HG02981 (cell line): ENCODE measurements at regions not wholly inside any gene's neighbourhood (a gene's known extent, or its start where the extent isn't known, plus 50 kb on each side); places are given as distances from the start of the nearest gene placed in this dataset.

Experiments used
- ATAC-seq: cut with Tn5 transposase; IDR thresholded peaks from one replicate; pipeline ENCODE4 v1.9.1; 2021; ENCODE audit warnings: mild to moderate bottlenecking, moderate library complexity; ENCODE audit not compliant: unreplicated experiment

DNA sequence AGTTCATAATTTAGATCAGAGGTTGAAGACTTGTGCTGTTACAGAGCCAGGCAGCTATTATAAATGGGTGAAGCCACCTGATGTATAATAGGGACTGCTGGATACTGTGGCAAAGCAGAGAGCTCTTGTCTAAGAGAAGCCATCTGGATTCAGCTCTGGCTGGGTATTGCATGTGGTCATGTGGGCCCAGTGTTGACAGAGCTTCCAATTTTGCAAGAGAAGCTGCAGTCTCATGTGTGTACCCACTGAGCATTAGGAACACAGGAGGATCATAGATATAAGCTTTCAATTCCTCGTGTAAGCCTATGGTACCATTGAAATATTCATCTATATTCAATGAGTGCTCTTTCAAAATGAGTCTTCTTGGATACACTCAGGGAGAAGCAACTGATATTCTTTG lies 303.9 kb upstream of the SLCO3A1 start:
- no peak for ATAC-seq

DNA sequence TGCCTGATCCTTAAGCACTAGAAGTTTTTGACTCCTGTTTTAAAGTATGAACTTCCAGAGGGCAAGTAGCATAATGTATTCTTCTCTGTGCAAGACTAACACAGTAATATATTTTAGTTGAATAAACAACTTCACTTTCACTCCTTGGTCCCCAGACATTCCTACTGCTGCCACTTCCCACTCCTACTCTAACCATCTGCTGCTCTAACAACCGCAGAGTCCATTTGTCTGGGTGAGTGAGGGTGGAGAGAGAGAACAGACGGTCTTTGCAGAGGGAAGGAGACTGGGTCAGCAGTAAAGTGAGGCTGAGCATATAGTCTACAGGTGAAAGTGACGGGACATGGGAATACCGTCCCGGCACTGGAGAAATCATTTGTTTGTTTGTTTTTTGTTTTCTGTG lies 301.0 kb upstream of the SLCO3A1 start:
- ATAC-seq, result no peak

GRCh38 chr15:91553196-91553854 lies 300.2 kb upstream of the SLCO3A1 start:
- ATAC-seq, result no peak

GRCh38 chr15:91555312-91555711 lies 298.2 kb upstream of the SLCO3A1 start:
- no peak for ATAC-seq

- ATAC-seq, result no peak
Measured at GRCh38 chr15:91556926-91557325, 296.6 kb upstream of the SLCO3A1 start.

GRCh38 chr15:91559066-91559465 lies 294.4 kb upstream of the SLCO3A1 start:
- no peak for ATAC-seq

DNA sequence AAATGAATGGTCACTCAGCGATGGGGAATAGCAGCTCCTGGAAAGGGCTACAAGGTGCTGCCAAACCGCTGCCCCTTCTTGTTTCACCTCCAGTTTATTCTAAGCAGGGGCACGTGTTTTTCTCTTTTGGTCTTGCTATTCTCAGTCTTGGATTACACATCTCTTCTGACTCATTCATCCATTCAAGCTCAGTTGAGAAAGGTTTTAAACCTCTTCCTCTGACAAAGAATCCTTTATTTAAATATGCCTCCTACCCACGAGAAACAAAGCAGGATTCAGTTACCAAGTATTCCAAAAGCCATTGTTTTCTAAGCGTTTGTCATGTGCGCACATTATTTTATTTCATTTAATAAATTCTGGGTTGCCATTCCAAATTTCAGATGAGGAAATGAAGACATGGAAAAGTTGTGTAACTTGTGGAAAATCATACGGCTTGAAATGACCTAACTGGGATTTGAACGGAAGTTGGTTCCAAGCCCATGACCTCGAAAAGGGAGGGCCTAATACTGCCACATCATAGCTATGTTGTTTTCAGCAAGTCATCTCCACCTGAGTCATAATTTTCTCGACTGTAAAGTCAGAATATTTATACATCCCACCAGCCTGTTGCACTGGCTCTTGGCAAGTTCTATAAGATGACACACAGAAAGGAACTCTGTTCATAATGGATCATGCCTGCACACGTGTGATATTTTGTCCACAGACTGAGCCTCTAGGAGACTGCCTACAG lies 292.0 kb upstream of the SLCO3A1 start:
- ATAC-seq, result no peak

- ATAC-seq, result no peak
Measured at GRCh38 chr15:91562698-91563097, 290.8 kb upstream of the SLCO3A1 start.

DNA sequence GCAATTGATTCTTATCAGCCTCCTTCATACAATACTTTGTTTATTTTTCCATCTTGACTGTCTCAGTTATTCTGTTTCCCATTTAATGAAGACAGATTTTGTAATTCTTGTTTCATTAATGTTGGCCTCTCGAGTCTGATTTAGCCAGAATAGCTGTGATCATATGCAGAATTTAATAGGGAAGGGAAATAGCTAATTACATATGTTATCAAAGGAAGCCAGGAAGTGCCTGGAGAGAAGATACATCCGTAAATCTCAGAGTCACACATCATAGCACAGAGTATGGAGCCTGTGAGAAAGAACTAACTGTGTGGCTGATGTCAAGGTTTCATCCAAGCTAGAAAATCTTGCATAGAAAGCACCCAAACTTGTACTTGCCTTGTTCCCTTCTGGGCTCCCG lies 288.9 kb upstream of the SLCO3A1 start:
- no peak for ATAC-seq

- ATAC-seq, result no peak
Measured at GRCh38 chr15:91566141-91566540, 287.4 kb upstream of the SLCO3A1 start.

DNA sequence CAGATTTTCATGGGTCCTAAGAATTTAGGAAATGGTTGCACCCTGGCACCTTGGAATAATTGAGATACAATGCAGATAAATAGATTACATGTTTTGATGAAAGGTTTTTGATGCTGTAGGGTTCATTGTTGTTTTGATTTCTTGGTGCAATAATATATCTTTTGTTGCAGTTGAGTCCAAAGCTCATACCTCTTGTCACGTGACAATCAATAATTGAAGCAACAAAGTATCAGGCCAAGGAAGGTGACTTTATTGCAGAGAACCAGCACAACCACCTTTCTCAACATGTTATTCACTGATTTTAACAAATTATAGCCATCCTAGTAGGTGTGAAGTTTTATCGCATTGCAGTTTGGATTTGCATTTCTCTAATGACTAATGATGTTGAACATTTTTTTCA lies 285.5 kb upstream of the SLCO3A1 start:
- ATAC-seq, result no peak

- no peak for ATAC-seq
Measured at GRCh38 chr15:91572110-91572509, 281.4 kb upstream of the SLCO3A1 start.

- no peak for ATAC-seq
Measured at GRCh38 chr15:91576096-91576495, 277.4 kb upstream of the SLCO3A1 start.

DNA sequence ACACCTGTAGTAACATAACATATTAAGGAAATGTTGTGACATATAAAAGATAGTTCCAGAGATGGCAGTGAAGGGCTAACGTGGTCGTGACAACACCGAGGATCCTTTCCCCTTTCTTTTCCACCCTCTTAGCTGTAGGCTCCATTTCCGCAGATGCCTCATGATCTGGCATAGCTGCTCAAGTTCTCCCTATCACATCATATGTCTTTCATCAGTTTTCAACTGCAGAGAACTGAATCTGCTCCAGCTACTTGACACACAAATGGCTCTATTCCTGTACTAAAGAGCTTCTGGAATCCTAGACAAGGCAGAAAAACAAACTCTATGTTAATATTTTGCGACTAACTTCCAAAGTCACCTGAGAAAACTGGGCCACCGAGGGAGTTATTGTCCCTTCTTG lies 275.0 kb upstream of the SLCO3A1 start:
- no peak for ATAC-seq

GRCh38 chr15:91584895-91585294 lies 268.6 kb upstream of the SLCO3A1 start:
- no peak for ATAC-seq

DNA sequence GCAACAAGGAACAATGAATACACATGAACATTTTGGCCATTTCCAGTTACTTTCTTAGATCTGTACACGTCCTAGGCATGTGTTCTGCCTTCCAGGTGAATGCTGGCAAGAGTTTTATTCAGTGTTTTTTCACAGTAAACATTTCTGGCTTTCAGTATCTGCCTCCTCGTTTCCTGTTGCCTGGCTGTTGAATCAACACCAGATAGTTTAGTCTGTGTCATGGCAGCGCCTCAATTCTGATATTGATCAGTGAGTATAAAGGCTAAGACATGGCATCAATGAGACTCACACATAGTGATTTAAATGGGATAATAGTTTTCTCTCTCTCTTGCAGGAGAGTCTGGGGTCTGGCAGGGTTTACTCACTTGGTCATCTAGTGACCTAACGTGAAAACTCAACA lies 266.9 kb upstream of the SLCO3A1 start:
- no peak for ATAC-seq

DNA sequence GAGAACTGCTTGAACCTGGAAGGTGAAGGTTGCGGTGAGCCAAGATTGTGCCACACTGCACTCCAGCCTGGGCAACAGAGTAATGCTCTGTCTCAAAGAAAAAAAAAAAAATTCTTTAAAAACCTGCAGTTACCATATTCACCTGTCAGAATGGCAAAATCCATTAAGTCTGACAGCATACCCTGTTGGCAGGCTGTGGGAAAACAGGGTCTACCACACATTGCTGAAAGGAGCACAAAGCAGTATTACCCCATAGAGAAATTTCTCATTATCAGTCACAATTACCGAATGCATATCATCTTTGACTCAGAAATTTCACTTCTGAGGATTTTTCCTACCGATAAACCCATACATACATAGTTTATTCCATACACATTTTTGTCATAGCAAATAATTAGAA lies 264.1 kb upstream of the SLCO3A1 start:
- no peak for ATAC-seq

GRCh38 chr15:91592567-91592966 lies 260.9 kb upstream of the SLCO3A1 start:
- ATAC-seq, result no peak

DNA sequence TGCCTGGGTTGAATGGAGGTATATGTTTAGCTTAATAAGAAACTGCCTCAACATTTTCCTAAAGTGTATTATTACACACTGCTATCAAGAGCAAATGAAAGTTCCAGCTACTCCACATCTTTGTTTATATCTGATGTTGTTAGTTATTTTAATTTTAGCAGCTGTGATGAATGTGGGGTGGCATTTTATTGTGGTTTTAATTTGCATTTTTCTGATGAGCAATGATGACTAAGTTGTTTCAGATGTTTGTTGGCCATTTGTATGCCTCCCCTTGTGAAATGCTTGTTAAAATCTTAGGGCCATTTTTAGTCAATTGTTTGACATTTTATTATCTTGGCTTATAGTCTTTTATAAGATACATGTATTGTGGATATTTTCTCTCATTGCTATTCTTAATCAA lies 260.4 kb upstream of the SLCO3A1 start:
- no peak for ATAC-seq

GRCh38 chr15:91593653-91594052 lies 259.9 kb upstream of the SLCO3A1 start:
- ATAC-seq, result no peak

DNA sequence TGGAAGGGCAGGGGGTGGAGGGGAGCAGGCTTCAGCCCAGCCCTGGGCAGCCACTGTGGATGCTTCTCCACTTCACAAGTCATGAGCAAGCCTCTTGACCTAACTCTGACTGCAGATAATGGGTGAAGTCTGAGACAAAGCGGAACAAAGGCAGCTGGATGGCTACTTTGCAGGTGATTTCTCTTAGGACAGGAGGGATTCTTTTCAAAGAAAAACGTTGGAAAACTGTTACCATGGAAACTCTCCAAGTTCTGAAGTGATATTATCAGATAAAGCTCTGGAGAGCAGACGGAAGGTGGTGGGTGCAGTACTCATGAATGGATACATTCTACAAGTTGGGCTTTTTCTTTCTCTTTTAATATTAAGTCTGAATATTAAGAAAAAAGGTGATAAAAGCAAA lies 254.2 kb upstream of the SLCO3A1 start:
- no peak for ATAC-seq

DNA sequence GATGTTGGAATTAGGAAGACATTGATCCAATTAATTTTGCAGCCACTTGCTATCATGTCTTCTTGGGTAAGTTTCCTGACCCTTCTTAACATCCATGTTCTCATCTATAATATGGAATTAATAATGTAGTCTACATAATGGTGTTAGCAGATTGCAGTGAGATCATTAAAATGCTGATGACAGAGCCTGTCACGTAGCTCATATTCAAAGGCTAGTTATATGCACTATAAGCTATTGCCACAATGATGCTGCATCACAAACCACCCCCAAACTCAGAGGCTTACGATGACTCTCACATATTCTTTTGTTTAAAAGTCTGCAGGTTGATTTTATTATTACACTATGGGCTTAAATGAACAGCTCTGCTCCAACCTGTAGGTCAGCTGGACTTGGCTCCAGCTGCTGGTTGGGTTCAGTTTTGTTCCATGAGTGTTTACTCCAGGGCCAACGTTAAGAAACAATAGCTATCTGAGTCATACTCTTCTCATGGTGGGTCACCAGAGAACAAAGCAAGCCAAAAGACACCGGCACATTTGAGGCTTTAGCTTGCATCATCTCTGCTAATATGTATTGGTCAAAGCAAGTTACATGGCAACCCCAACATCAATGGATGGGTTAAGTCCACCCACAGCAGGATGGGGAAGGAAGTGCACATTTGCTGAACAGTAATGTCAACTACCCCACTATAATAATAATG lies 250.0 kb upstream of the SLCO3A1 start:
- no peak for ATAC-seq
